OCI-LY1 (cell line): ENCODE measurements at regions not wholly inside any gene's neighbourhood (a gene's known extent, or its start where the extent isn't known, plus 50 kb on each side); places are given as distances from the start of the nearest gene placed in this dataset.

Experiments
- H2AFZ ChIP-seq: fragments of 200-600 bp; sonication (generic), shearing (Covaris generic); 2 replicates; pipeline ENCODE4 v1.6.0; 2014; ENCODE audit warnings: antibody characterized with exemption, mild to moderate bottlenecking, low read length
- H3F3A ChIP-seq: fragments of 200-600 bp; sonication (generic), shearing (Covaris generic); 2 replicates; pipeline ENCODE4 v1.6.0; 2014; ENCODE audit warnings: mild to moderate bottlenecking, antibody characterized with exemption, low read length, moderate library complexity; ENCODE audit not compliant: insufficient read depth
- H3K27ac ChIP-seq: fragments of 200-600 bp; sonication (generic); 2 replicates; pipeline ENCODE4 v1.5.1; 2014; ENCODE audit warnings: low read length, mixed run types, mild to moderate bottlenecking, low read depth; ENCODE audit not compliant: poor library complexity, severe bottlenecking
- H3K27me3 ChIP-seq: fragments of 200-600 bp; sonication (generic); 2 replicates; pipeline ENCODE4 v1.6.0; 2014; ENCODE audit warnings: antibody characterized with exemption, mild to moderate bottlenecking, low read length, moderate library complexity; ENCODE audit not compliant: insufficient read depth
- H3K36me3 ChIP-seq: fragments of 200-600 bp; sonication (generic); 2 replicates; pipeline ENCODE4 v1.6.1; 2014; ENCODE audit warnings: mild to moderate bottlenecking, antibody characterized with exemption, low read length, moderate library complexity, mixed read lengths; ENCODE audit not compliant: insufficient read depth
- H3K4me1 ChIP-seq: fragments of 200-600 bp; sonication (generic); 2 replicates; pipeline ENCODE4 v1.5.1; 2014; ENCODE audit warnings: mild to moderate bottlenecking, low read length, moderate library complexity; ENCODE audit not compliant: insufficient read depth, severe bottlenecking
- H3K4me2 ChIP-seq: fragments of 200-600 bp; sonication (generic), shearing (Covaris generic); 2 replicates; pipeline ENCODE4 v1.6.1; 2014; ENCODE audit warnings: low read length
- H3K4me3 ChIP-seq: fragments of 200-600 bp; sonication (generic); 2 replicates; pipeline ENCODE4 v1.5.1; 2014; ENCODE audit warnings: low read length, low read depth, mild to moderate bottlenecking, mixed read lengths; ENCODE audit not compliant: poor library complexity, severe bottlenecking
- H3K79me2 ChIP-seq: fragments of 200-600 bp; shearing (Covaris generic); 2 replicates; pipeline ENCODE4 v1.6.1; 2016; ENCODE audit warnings: mixed run types, low read length, mixed read lengths; ENCODE audit not compliant: insufficient read depth
- H3K9ac ChIP-seq: fragments of 200-600 bp; sonication (generic), shearing (Covaris generic); 2 replicates; pipeline ENCODE4 v1.6.1; 2014; ENCODE audit warnings: mild to moderate bottlenecking, low read length, mixed read lengths
- H3K9me2 ChIP-seq: fragments of 200-600 bp; sonication (generic), shearing (Covaris generic); 2 replicates; pipeline ENCODE4 v1.6.1; 2014; ENCODE audit warnings: low read depth, mild to moderate bottlenecking, low read length, mixed read lengths
- H3K9me3 ChIP-seq: fragments of 200-600 bp; shearing (Covaris generic); 2 replicates; pipeline ENCODE4 v1.6.1; 2014; ENCODE audit warnings: low read length, mixed read lengths
- H4K20me1 ChIP-seq: fragments of 200-600 bp; sonication (generic), shearing (Covaris generic); 2 replicates; pipeline ENCODE4 v1.6.0; 2016; ENCODE audit warnings: mild to moderate bottlenecking, low read length; ENCODE audit not compliant: insufficient read depth
- EZH2 ChIP-seq: fragments of 200-600 bp; sonication (generic), shearing (Covaris generic); IDR thresholded peaks from 2 replicates; pipeline ENCODE4 v1.8.0; 2017; ENCODE audit warnings: borderline replicate concordance, mixed run types, mild to moderate bottlenecking, antibody characterized with exemption, low read length, moderate library complexity, mixed read lengths
- TF ChIP-seq, protein P1 (sequence below): fragments of 200-600 bp; sonication (generic), shearing (Covaris generic); IDR thresholded peaks from 2 replicates; pipeline ENCODE4 v1.5.1; 2017; ENCODE audit warnings: mild to moderate bottlenecking, antibody characterized with exemption, low read length, moderate library complexity, mixed read lengths

DNA sequence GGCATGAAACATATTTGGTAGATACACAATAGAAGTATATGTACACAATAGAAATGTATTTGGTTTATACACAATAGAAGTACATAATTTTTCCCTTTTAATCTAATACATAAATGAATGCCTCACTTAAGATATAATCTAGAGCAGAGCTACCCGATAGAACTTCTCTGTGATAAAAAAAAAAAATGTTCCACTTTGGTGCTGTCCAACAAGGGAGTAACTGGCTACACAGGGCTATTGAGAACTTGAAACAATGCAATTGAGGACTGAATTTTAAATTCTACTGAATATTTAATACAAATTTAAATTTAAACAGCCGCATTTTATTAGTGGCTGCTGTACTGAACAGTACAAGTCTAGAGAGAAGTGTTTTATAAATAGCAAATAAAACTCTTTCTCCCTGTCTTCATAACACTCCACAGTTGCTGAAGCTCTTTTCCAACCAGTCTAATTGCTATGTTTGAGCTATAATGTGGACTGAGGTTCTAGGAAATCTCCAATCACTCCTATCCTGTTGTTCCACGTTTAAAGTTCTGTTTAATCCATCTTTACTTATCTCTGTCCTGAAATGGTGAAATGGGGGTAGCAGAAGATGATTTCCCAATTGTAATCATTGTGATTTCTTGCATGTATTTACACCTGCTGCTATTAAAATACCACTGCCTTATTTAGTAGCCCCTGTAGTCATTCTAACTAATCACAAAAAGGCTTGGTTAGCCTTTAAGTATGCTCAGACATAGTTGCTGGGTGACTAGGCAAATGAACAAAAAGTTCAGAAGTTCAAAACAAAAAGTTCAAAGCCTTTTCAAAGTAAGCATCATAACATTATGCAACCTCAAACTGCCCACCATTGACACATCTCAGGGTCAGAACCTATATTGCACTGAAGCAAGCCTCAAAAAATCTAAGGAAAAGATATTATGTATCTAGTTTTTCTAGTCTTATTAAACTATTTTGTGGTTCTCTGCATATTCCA is 192.3 kb upstream of the C1orf87 start:
- H3K79me2 ChIP-seq, result no peaks in the 10 kb centered on the region
- no peaks in the 10 kb centered on the region for H3F3A ChIP-seq
- H3K4me3 ChIP-seq, result no peak overlapping the region
- no peaks in the 10 kb centered on the region for H3K27me3 ChIP-seq
- H3K4me2 ChIP-seq, result no peak overlapping the region
- no peaks in the 10 kb centered on the region for H3K4me1 ChIP-seq
- no peak overlapping the region for H3K27ac ChIP-seq
- H3K9me2 ChIP-seq, result no peaks in the 10 kb centered on the region
- no peak for TF ChIP-seq EZH2
- TF ChIP-seq, protein P1, sequence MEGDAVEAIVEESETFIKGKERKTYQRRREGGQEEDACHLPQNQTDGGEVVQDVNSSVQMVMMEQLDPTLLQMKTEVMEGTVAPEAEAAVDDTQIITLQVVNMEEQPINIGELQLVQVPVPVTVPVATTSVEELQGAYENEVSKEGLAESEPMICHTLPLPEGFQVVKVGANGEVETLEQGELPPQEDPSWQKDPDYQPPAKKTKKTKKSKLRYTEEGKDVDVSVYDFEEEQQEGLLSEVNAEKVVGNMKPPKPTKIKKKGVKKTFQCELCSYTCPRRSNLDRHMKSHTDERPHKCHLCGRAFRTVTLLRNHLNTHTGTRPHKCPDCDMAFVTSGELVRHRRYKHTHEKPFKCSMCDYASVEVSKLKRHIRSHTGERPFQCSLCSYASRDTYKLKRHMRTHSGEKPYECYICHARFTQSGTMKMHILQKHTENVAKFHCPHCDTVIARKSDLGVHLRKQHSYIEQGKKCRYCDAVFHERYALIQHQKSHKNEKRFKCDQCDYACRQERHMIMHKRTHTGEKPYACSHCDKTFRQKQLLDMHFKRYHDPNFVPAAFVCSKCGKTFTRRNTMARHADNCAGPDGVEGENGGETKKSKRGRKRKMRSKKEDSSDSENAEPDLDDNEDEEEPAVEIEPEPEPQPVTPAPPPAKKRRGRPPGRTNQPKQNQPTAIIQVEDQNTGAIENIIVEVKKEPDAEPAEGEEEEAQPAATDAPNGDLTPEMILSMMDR, result no peak
- H3K36me3 ChIP-seq, result no peaks in the 10 kb centered on the region
- no peak overlapping the region for H3K9ac ChIP-seq
- H3K9me3 ChIP-seq, result no peaks in the 10 kb centered on the region
- H4K20me1 ChIP-seq, result no peaks in the 10 kb centered on the region
- no peak overlapping the region for H2AFZ ChIP-seq

DNA sequence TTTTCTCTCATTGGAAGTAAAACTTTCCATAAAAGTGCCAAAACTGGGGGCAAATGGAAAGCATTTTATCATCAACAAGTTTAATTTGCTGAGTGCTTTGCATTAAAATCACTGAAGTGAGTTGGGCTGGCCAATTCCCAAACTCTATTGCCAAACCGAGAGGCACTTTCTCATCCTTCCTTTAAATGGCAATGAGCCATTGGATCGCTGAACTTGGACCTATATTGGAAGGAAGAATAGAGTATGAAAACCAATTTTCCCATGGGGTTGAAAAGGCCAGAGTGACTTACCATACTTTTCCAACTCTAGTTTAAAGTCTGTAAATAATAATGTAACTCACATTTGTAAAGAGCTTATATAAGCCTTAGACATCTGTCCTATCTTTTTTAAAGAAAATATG is 189.1 kb upstream of the C1orf87 start:
- H3K4me1 ChIP-seq, result no peaks in the 10 kb centered on the region
- no peaks in the 10 kb centered on the region for H3K79me2 ChIP-seq
- no peaks in the 10 kb centered on the region for H3K27me3 ChIP-seq
- no peak overlapping the region for H3K4me3 ChIP-seq
- TF ChIP-seq, protein P1, result no peak
- TF ChIP-seq EZH2, result no peak
- H3K4me2 ChIP-seq, result no peak overlapping the region
- H3K27ac ChIP-seq, result no peak overlapping the region
- no peaks in the 10 kb centered on the region for H3F3A ChIP-seq
- no peaks in the 10 kb centered on the region for H3K9me3 ChIP-seq
- no peak overlapping the region for H3K9ac ChIP-seq
- no peaks in the 10 kb centered on the region for H3K9me2 ChIP-seq
- H4K20me1 ChIP-seq, result no peaks in the 10 kb centered on the region
- no peaks in the 10 kb centered on the region for H3K36me3 ChIP-seq
- H2AFZ ChIP-seq, result no peak overlapping the region

DNA sequence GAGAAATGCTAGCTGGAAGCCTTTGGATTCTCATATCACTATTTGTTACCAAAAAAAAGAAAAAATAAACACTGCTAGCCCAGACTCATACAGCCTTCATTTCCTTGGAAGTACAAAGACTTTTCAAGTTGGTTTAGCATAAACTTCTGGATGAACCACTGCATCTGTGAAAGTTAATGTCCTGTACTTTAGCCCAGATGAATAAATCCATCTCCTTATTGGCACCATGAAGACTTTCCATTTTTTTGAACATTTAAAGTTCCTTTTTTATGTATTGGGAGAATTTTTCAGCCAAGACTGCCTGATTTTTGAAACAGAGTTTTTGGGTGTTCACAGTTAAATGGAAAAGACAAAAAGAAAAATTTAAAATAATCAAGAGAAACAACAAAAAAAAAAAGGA is 184.0 kb upstream of the C1orf87 start:
- Histone ChIP-seq H3F3A (no peaks in the 10 kb centered on the region), H3K4me3 (no peak overlapping the region), H3K79me2 (no peaks in the 10 kb centered on the region), H3K9me2 (no peaks in the 10 kb centered on the region), H3K27ac (no peak overlapping the region), H3K9me3 (no peaks in the 10 kb centered on the region), H3K4me1 (no peaks in the 10 kb centered on the region), H4K20me1 (no peaks in the 10 kb centered on the region), H3K9ac (no peak overlapping the region), H3K27me3 (no peaks in the 10 kb centered on the region), H3K36me3 (no peaks in the 10 kb centered on the region), H2AFZ (no peak overlapping the region), H3K4me2 (no peak overlapping the region)
- TF ChIP-seq, protein P1, result no peak
- no peak for TF ChIP-seq EZH2
